ENCODE measurements at regions not wholly inside any gene's neighbourhood (a gene's known extent, or its start where the extent isn't known, plus 50 kb on each side); places are given as distances from the start of the nearest gene placed in this dataset.

GRCh38 chr6:166687879-166688205, 60.8 kb upstream of the RPS6KA2 start:
- DNase-seq, result no peak

- DNase-seq, result no peak
Measured at GRCh38 chr6:166687070-166687878, 60.2 kb upstream of the RPS6KA2 start.

- no peak for DNase-seq
Measured at GRCh38 chr6:166686317-166686716, 59.3 kb upstream of the RPS6KA2 start.

- DNase-seq, result no peak
Measured at GRCh38 chr6:166684866-166685265, 57.8 kb upstream of the RPS6KA2 start.

- DNase-seq, result no peak
Measured at GRCh38 chr6:166684170-166684569, 57.1 kb upstream of the RPS6KA2 start.

- DNase-seq, result no peak
Measured at GRCh38 chr6:166683477-166683876, 56.4 kb upstream of the RPS6KA2 start.

- DNase-seq, result no peak
Measured at GRCh38 chr6:166679566-166679965, 52.5 kb upstream of the RPS6KA2 start.

- DNase-seq, result no peak
Measured at GRCh38 chr6:166678426-166678825, 51.4 kb upstream of the RPS6KA2 start.

GRCh38 chr6:166677941-166678340, 50.9 kb upstream of the RPS6KA2 start:
- DNase-seq, result no peak

Measured in NCI-H446 (cell line).